Gastroesophageal sphincter (tissue), 3 donors: ENCODE measurements at regions not wholly inside any gene's neighbourhood (a gene's known extent, or its start where the extent isn't known, plus 50 kb on each side); places are given as distances from the start of the nearest gene placed in this dataset.

Experiments used
- EP300 ChIP-seq: sonication (generic); formaldehyde crosslinking; IDR thresholded peaks from one replicate; pipeline ENCODE4 v1.6.1; 2017; ENCODE audit warnings: antibody characterized with exemption, mild to moderate bottlenecking
- POLR2A ChIP-seq, 2 donors: fragments of 450-650 bp; IDR thresholded peaks; one replicate each; pipeline ENCODE4 v1.6.1; 2017; ENCODE audit warnings: antibody characterized with exemption in 2 of 2, mild to moderate bottlenecking in 2 of 2, moderate library complexity in 1 of 2
- POLR2AphosphoS5 ChIP-seq: sonication (generic); formaldehyde crosslinking; IDR thresholded peaks from one replicate; pipeline ENCODE4 v1.6.1; 2017; ENCODE audit warnings: antibody characterized with exemption
- TF ChIP-seq, protein P1 (sequence below), 4 experiments: fragments of 200-600 bp in 2 of 4; fragments of 450-650 bp in 2 of 4; sonication (generic) in 1 of 4; IDR thresholded peaks; one replicate each; pipeline ENCODE4 v1.5.1; 2017 to 2019; ENCODE audit warnings: antibody characterized with exemption in 4 of 4, mild to moderate bottlenecking in 2 of 4, moderate library complexity in 2 of 4

DNA sequence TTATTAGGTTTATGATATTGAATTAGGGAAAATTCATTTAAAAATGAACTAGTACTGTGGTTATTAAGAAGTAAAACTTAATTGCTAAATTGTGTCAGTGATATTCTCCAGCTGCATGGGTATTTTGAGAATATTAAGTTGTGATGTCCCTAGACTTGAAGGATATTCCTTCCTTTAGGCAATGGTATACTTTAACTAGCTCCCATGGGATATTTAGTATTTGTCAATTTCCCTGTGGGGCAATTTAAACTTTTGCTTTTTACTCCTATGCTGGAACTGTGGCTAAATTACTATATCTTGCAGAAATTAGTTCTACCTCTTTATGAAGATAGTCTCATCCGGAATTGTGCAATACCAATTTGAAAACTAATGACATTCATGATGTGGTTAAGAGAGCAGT is 151.6 kb upstream of the CSNK1A1L start:
- TF ChIP-seq, protein P1, sequence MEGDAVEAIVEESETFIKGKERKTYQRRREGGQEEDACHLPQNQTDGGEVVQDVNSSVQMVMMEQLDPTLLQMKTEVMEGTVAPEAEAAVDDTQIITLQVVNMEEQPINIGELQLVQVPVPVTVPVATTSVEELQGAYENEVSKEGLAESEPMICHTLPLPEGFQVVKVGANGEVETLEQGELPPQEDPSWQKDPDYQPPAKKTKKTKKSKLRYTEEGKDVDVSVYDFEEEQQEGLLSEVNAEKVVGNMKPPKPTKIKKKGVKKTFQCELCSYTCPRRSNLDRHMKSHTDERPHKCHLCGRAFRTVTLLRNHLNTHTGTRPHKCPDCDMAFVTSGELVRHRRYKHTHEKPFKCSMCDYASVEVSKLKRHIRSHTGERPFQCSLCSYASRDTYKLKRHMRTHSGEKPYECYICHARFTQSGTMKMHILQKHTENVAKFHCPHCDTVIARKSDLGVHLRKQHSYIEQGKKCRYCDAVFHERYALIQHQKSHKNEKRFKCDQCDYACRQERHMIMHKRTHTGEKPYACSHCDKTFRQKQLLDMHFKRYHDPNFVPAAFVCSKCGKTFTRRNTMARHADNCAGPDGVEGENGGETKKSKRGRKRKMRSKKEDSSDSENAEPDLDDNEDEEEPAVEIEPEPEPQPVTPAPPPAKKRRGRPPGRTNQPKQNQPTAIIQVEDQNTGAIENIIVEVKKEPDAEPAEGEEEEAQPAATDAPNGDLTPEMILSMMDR (IDR thresholded peaks at IDR 0.05) = no peak
- TF ChIP-seq POLR2A (IDR thresholded peaks at IDR 0.05) (no peak), EP300 (no peak), POLR2AphosphoS5 (no peak)
